ENCODE measurements at regions not wholly inside any gene's neighbourhood (a gene's known extent, or its start where the extent isn't known, plus 50 kb on each side); places are given as distances from the start of the nearest gene placed in this dataset.

DNA sequence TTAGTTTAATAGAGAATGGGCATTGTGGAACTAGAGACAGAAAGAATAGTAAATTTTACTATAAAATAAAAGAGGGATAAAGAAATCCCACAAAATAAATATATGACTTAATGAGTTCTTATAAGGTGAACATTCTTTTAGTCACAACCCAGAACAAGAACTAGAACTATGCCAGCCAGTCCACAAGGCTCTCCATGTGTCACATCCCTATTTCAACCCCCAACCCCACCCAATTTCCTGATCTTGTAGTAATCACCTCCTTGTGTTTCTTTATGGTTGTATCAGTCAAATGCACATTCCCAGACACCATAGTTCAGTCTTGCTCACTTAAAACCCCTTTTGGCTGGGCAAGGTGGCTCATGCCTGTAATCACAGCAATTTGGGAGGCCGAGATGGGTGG lies 662.3 kb upstream of the CAMK1G start:
- Histone ChIP-seq H3K27ac (no peak overlapping the region), H3K36me3 (no peaks in the 10 kb centered on the region), H3K4me3 (no peak overlapping the region), H3K9me3 (no peaks in the 10 kb centered on the region), H3K27me3 (no peaks in the 10 kb centered on the region), H3K4me1 (no peaks in the 10 kb centered on the region)
- WGBS, 2 donors, result 86 to 89% methylated on average over 1 of the region's 1 CpG
- TF ChIP-seq EP300 (IDR thresholded peaks at IDR 0.05), result no peak
- no peak for TF ChIP-seq POLR2A (IDR thresholded peaks at IDR 0.05)
- TF ChIP-seq POLR2AphosphoS5 (IDR thresholded peaks at IDR 0.05), result no peak
- no peak for TF ChIP-seq CTCF (IDR thresholded peaks at IDR 0.05)
- intact Hi-C loops (cut with DNase I), result no loop called here
- no peak for DNase-seq

DNA sequence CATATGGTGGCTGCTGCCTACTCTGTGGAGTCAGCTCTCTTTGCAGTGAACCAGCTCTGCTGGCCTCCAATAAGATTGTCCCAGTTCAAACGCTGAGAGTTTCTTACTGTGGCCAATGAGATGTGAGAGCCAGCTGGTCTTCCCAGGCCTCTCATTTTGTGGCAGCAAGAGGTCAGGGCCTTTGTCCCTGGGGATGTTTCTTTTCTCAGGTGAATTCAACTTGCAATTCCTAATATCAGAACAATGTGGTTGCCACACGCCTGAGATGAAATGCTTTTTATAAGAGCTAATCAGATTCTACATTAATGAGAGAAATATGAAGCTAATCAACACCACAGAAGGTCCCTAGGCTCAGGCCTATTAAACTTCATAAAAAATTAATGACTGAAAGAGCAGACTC lies 660.1 kb upstream of the CAMK1G start:
- Histone ChIP-seq H3K4me3 (no peak overlapping the region), H3K4me1 (no peaks in the 10 kb centered on the region), H3K36me3 (no peaks in the 10 kb centered on the region), H3K9me3 (no peaks in the 10 kb centered on the region), H3K27me3 (no peaks in the 10 kb centered on the region), H3K27ac (no peak overlapping the region)
- WGBS, 2 donors, result 80 to 81% methylated on average over 2 of the region's 2 CpGs
- intact Hi-C loops (cut with DNase I), result no loop called here
- no peak for DNase-seq
- TF ChIP-seq POLR2AphosphoS5 (IDR thresholded peaks at IDR 0.05) (no peak), EP300 (IDR thresholded peaks at IDR 0.05) (no peak), POLR2A (IDR thresholded peaks at IDR 0.05) (no peak), CTCF (IDR thresholded peaks at IDR 0.05) (no peak)

- intact Hi-C loops (cut with DNase I), result no loop called here
- WGBS, 2 donors, result 46 to 65% methylated on average over 6 of the region's 6 CpGs
- Histone ChIP-seq H3K27me3 (no peaks in the 10 kb centered on the region), H3K4me3 (no peak overlapping the region), H3K27ac (no peak overlapping the region), H3K9me3 (no peaks in the 10 kb centered on the region), H3K4me1 (no peaks in the 10 kb centered on the region), H3K36me3 (no peaks in the 10 kb centered on the region)
- no peak for DNase-seq
- TF ChIP-seq EP300 (IDR thresholded peaks at IDR 0.05) (no peak), CTCF (IDR thresholded peaks at IDR 0.05) (no peak), POLR2AphosphoS5 (IDR thresholded peaks at IDR 0.05) (no peak), POLR2A (IDR thresholded peaks at IDR 0.05) (no peak)
Measured at GRCh38 chr1:208923946-208924720, 659.4 kb upstream of the CAMK1G start.

DNA sequence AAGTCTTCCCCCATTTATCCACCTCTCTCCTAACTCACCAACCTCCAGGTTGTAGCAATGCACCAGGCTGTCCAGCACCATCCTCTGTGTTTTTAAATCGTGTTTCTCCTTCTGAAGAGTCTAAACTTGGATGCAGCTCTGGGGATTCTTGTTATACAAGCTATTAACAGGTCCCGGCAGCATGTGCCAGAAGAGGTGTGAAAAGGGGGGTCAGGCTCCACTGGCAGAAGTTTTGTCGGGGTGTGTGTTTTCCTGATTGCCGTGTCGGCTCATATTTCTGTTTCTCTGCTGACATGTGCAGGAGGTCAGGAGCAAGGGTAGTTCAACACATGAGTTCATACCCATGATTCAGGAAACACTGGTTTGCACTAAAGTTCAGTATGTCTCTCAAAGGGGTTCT lies 658.6 kb upstream of the CAMK1G start:
- WGBS, 2 donors, result 62 to 71% methylated on average over 5 of the region's 5 CpGs
- Histone ChIP-seq H3K9me3 (no peaks in the 10 kb centered on the region), H3K27me3 (no peaks in the 10 kb centered on the region), H3K4me1 (no peaks in the 10 kb centered on the region), H3K36me3 (no peaks in the 10 kb centered on the region), H3K27ac (no peak overlapping the region), H3K4me3 (no peak overlapping the region)
- intact Hi-C loops (cut with DNase I), result no loop called here
- TF ChIP-seq POLR2A (IDR thresholded peaks at IDR 0.05), result no peak
- TF ChIP-seq POLR2AphosphoS5 (IDR thresholded peaks at IDR 0.05), result no peak
- TF ChIP-seq EP300 (IDR thresholded peaks at IDR 0.05), result no peak
- TF ChIP-seq CTCF (IDR thresholded peaks at IDR 0.05), result no peak
- no peak for DNase-seq

All from sigmoid colon (tissue), 6 donors.